HG02571 (cell line): ENCODE measurements at regions not wholly inside any gene's neighbourhood (a gene's known extent, or its start where the extent isn't known, plus 50 kb on each side); places are given as distances from the start of the nearest gene placed in this dataset.
"Not testable (repeated sequence)": the region's sequence is repeated elsewhere in the genome, so short reads cannot be mapped to it uniquely, and the experiment has no call there.

Source experiments
- ATAC-seq: cut with Tn5 transposase; IDR thresholded peaks from one replicate; pipeline ENCODE4 v1.9.1; 2021; ENCODE audit warnings: mild to moderate bottlenecking, moderate library complexity; ENCODE audit not compliant: unreplicated experiment

GRCh38 chr5:58161889-58162288 lies 298.0 kb downstream of the PLK2 start:
- ATAC-seq = not testable (repeated sequence)

- peak; percentile 56 for ATAC-seq
Measured at GRCh38 chr5:58156973-58157701, 302.7 kb downstream of the PLK2 start.

- no peak for ATAC-seq
Measured at GRCh38 chr5:58156361-58156760, 303.5 kb downstream of the PLK2 start.

- no peak for ATAC-seq
Measured at GRCh38 chr5:58153255-58153654, 306.6 kb downstream of the PLK2 start.

- ATAC-seq = no peak
Measured at GRCh38 chr5:58151414-58151813, 308.5 kb downstream of the PLK2 start.

- ATAC-seq = no peak
Measured at GRCh38 chr5:58150926-58151325, 309.0 kb downstream of the PLK2 start.

- ATAC-seq = no peak
Measured at GRCh38 chr5:58149746-58150145, 310.1 kb downstream of the PLK2 start.

GRCh38 chr5:58149345-58149744 lies 310.5 kb downstream of the PLK2 start:
- ATAC-seq = no peak

- no peak for ATAC-seq
Measured at GRCh38 chr5:58148254-58148775, 311.6 kb downstream of the PLK2 start.

GRCh38 chr5:58145397-58145934 lies 314.4 kb downstream of the PLK2 start:
- ATAC-seq = no peak

GRCh38 chr5:58143727-58144126 lies 316.2 kb downstream of the PLK2 start:
- no peak for ATAC-seq

- no peak for ATAC-seq
Measured at GRCh38 chr5:58143181-58143580, 316.7 kb downstream of the PLK2 start.

- no peak for ATAC-seq
Measured at GRCh38 chr5:58138791-58139190, 321.1 kb downstream of the PLK2 start.

GRCh38 chr5:58136406-58136805 lies 323.5 kb downstream of the PLK2 start:
- no peak for ATAC-seq

- no peak for ATAC-seq
Measured at GRCh38 chr5:58135571-58136335, 324.1 kb downstream of the PLK2 start.

GRCh38 chr5:58133631-58134296 lies 326.1 kb downstream of the PLK2 start:
- no peak for ATAC-seq

- ATAC-seq = no peak
Measured at GRCh38 chr5:58133216-58133615, 326.7 kb downstream of the PLK2 start.

- no peak for ATAC-seq
Measured at GRCh38 chr5:58127255-58128220, 332.3 kb downstream of the PLK2 start.

- ATAC-seq = no peak
Measured at GRCh38 chr5:58123501-58123900, 336.4 kb downstream of the PLK2 start.

- no peak for ATAC-seq
Measured at GRCh38 chr5:58122848-58123392, 337.0 kb downstream of the PLK2 start.
